Stimulated activated CD4-positive, alpha-beta T cell treated with anti-CD3 and anti-CD28 coated beads, TNF-alpha, amount 100 ng/mL, for 24 hours (primary cell): ENCODE measurements at regions not wholly inside any gene's neighbourhood (a gene's known extent, or its start where the extent isn't known, plus 50 kb on each side); places are given as distances from the start of the nearest gene placed in this dataset.

Source experiments
- DNase-seq, 3 experiments: peaks; one replicate each; pipeline ENCODE4 v3.0.0-alpha.2; 2020; ENCODE audit warnings: low read depth in 3 of 3

- DNase-seq = no peak
Observed at GRCh38 chr5:174374206-174374605, 328.7 kb downstream of the NSG2 start.

GRCh38 chr5:174376056-174376455, 330.6 kb downstream of the NSG2 start:
- DNase-seq = no peak

GRCh38 chr5:174376726-174377373, 331.3 kb downstream of the NSG2 start:
- DNase-seq = no peak

GRCh38 chr5:174378121-174378874, 332.8 kb downstream of the NSG2 start:
- no peak for DNase-seq

- DNase-seq = no peak
Observed at GRCh38 chr5:174380311-174380710, 334.8 kb downstream of the NSG2 start.

- no peak for DNase-seq
Observed at GRCh38 chr5:174381241-174381640, 335.7 kb downstream of the NSG2 start.

- no peak for DNase-seq
Observed at GRCh38 chr5:174383210-174384167, 338.0 kb downstream of the NSG2 start.

GRCh38 chr5:174384509-174384947, 339.0 kb downstream of the NSG2 start:
- DNase-seq = no peak

GRCh38 chr5:174386306-174386705, 338.1 kb upstream of the MSX2 start:
- DNase-seq = no peak

- DNase-seq = no peak
Observed at GRCh38 chr5:174386846-174387245, 337.5 kb upstream of the MSX2 start.

GRCh38 chr5:174387448-174387847, 336.9 kb upstream of the MSX2 start:
- DNase-seq = no peak

- DNase-seq = no peak
Observed at GRCh38 chr5:174392892-174393291, 331.5 kb upstream of the MSX2 start.

- no peak for DNase-seq
Observed at GRCh38 chr5:174396541-174396940, 327.8 kb upstream of the MSX2 start.

- no peak for DNase-seq
Observed at GRCh38 chr5:174397206-174397605, 327.2 kb upstream of the MSX2 start.

- no peak for DNase-seq
Observed at GRCh38 chr5:174398171-174398570, 326.2 kb upstream of the MSX2 start.

GRCh38 chr5:174399411-174399810, 325.0 kb upstream of the MSX2 start:
- no peak for DNase-seq

- no peak for DNase-seq
Observed at GRCh38 chr5:174400461-174400860, 323.9 kb upstream of the MSX2 start.

- DNase-seq = no peak
Observed at GRCh38 chr5:174401793-174402192, 322.6 kb upstream of the MSX2 start.

GRCh38 chr5:174402222-174402812, 322.1 kb upstream of the MSX2 start:
- no peak for DNase-seq

- DNase-seq = no peak
Observed at GRCh38 chr5:174404848-174405247, 319.5 kb upstream of the MSX2 start.

GRCh38 chr5:174409070-174409469, 315.3 kb upstream of the MSX2 start:
- no peak for DNase-seq

- no peak for DNase-seq
Observed at GRCh38 chr5:174409971-174410370, 314.4 kb upstream of the MSX2 start.
